GM11168 (cell line): ENCODE measurements at regions not wholly inside any gene's neighbourhood (a gene's known extent, or its start where the extent isn't known, plus 50 kb on each side); places are given as distances from the start of the nearest gene placed in this dataset.

Experiments
- in situ Hi-C: fragments of 300-500 bp; cut with MboI; formaldehyde crosslinking; loops from one replicate; pipeline ENCODE4 v1.12.0; 2022; ENCODE audit warnings: low sequenced_read_pairs; ENCODE audit not compliant: unreplicated experiment

DNA sequence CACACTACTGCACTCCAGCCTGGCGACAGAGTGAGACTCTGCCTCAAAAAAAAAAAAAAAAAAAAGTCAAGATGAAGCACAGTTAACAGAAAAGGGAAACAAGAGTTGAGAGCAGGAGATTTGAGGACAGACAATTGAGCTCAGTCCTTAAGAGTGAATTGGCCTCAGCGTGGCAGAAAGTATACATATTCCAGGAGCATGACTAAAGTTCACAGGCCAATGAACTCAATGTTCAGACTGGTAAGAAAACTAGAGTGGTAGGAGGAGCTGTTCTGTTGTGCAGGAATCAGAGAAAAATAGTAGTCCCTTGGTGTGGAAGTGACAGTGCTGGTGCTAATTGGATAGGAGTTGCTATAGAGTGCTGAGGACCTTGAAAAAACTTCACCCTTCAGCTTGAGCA is 60.0 kb downstream of the NRN1 start:
- in situ Hi-C loops: no loop called here

- in situ Hi-C loops: no loop called here
Measured at GRCh38 chr6:5946181-5946580, 60.5 kb downstream of the NRN1 start.

GRCh38 chr6:5943591-5943990 is 63.1 kb downstream of the NRN1 start:
- in situ Hi-C loops: no loop called here

GRCh38 chr6:5942591-5942990 is 64.1 kb downstream of the NRN1 start:
- in situ Hi-C loops: no loop called here

- in situ Hi-C loops: no loop called here
Measured at GRCh38 chr6:5941188-5941587, 65.5 kb downstream of the NRN1 start.

DNA sequence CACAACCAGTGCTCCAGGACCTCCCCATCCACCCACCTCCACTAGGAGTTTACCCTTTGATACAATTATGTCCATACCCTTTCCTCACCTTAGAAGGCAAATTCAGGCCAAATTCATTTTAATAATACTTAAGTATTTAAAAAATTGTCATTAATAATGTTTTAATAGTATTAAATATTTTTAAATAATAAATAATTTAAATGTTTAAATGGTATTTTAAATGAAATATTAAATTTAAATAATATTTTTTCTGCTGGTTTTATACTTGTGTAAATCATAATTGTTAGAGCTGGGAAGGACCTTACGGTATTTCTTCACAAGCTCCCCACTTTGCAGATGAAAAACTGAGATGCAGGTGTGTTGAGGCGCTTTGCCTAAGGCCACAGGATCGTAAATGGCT is 67.8 kb downstream of the NRN1 start:
- in situ Hi-C loops: no loop called here

DNA sequence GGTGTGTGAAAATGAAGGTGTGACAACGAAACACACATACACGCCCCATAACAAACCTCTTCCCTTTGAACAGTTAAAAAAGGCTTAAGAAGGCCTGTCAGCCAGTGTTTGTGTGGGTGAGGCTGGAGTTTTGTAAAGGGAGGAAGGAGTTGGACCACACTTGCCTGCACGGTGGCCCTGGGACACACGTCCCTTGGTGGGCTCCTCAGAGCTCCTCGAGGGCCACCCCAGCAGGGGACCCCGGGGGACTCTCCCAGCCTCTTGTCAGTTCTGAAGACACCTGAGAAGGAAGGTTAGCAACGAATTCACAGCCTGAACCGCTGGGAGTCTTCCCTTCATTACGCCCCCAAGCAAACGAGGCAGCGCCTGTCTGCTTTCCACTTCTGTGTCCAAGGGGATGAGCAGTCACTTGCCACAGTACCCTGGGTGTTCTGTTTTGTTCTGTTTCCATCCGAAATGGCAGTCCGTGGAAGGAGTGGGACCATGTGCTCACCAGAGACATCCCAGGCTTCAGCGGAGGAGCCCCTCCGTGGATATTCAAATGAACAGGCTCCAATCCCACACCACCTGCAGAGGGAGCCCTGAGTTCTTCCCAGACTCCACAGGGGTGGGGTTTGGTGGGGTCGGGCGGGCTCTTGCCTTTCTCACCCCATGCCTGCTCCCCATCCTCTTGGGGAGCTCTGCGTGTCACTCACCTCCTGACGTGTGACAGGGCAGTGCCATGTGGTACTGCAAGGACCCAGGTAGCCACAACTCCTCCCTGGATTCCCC is 68.6 kb downstream of the NRN1 start:
- in situ Hi-C loops: no loop called here

DNA sequence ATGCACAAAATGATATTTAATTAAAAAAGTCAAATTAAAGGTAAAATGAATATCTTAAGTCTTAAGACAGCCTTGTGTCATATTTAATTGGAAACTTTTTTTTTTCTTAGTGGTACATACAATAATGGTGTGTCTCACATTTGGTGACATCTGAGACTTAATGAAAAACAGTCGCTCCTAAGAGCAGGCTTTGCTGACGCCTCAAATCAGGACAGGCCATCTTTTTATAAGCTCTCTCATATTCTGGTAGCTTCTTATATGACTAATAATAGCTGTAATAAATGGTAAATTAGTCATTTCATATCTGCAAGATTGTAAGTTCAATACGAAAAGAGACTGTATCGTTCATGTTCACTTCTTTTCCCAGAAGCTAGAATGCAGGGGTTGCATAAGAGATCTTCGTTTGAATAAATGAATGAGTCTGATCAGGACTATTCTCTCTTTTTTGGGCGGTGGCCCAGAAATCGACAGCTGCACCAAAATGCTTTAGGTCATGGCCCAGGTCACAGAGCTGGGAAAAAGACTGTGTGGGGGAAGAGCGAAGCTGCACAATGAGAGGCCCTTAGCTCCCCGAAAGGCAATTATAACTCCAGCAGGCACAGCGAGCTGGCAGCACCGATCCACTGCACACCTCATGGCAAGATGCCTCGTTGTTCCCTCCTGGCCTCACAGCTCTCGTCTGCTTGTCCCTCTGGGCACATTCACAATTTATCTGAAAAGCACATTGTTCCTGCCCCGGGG is 69.4 kb downstream of the NRN1 start:
- in situ Hi-C loops: no loop called here

DNA sequence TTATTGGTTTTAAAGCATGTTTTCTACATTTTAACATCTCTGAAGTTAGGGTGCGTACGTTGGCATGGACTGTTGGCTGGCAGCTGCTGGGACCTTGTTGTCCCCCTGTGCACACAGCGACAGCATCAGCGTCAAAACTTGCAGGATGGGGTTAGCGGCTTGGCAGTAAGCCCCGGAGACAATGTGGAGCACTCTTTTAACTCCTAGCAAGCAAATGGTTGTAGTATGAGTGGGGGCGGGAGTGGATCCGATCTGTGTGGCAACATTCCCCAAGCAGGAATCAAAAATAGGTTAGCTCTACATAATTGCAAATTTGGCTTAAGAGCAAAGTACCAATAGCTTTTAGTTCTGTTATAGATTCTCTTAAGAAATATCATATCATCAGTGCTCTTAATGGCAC is 70.1 kb downstream of the NRN1 start:
- in situ Hi-C loops: no loop called here

- in situ Hi-C loops: no loop called here
Measured at GRCh38 chr6:5936140-5936539, 70.6 kb downstream of the NRN1 start.

GRCh38 chr6:5930968-5931367 is 75.8 kb downstream of the NRN1 start:
- in situ Hi-C loops: no loop called here

- in situ Hi-C loops: no loop called here
Measured at GRCh38 chr6:5930143-5930770, 76.5 kb downstream of the NRN1 start.

DNA sequence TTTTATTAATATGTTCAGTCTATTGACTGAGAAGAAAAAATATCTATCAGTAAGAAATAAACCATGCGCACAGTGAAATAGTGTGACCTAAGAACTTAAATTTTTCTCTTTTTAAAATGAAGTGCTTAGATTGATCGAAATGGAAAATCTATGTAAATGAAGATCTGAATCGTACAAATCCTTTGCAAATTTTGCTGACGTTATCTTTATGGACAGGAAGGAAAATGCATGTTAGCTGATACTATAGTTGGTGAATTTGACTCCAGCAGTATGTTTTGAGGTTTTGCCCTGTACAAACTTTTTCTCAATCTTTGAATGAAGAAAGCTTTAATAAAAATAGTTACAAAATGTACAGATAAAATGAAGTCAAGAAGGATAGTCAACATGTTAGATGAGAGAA is 82.9 kb downstream of the NRN1 start:
- in situ Hi-C loops: no loop called here

DNA sequence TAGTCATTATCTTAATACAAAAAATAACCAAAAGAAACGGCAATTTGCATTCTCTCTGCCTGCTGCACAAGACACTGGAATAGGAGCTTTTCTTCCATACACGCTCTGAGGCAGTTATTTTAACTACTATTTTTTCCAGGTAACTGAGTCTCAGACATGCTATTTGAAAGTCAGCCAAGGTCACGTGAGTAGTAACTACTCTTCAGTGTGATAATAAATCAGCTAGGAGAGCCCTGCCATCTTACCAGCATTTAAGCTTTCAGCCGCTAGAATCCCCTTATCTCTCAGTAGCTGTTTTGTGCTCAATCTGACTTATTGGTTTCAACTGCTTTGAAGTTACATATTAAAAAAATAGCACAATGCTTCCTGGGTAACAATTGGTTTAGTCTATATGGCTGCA is 84.5 kb downstream of the NRN1 start:
- in situ Hi-C loops: no loop called here

- in situ Hi-C loops: no loop called here
Measured at GRCh38 chr6:5909721-5910120, 97.0 kb downstream of the NRN1 start.

GRCh38 chr6:5906842-5907241 is 99.9 kb downstream of the NRN1 start:
- in situ Hi-C loops: no loop called here

- in situ Hi-C loops: no loop called here
Measured at GRCh38 chr6:5906340-5906670, 100.4 kb downstream of the NRN1 start.

DNA sequence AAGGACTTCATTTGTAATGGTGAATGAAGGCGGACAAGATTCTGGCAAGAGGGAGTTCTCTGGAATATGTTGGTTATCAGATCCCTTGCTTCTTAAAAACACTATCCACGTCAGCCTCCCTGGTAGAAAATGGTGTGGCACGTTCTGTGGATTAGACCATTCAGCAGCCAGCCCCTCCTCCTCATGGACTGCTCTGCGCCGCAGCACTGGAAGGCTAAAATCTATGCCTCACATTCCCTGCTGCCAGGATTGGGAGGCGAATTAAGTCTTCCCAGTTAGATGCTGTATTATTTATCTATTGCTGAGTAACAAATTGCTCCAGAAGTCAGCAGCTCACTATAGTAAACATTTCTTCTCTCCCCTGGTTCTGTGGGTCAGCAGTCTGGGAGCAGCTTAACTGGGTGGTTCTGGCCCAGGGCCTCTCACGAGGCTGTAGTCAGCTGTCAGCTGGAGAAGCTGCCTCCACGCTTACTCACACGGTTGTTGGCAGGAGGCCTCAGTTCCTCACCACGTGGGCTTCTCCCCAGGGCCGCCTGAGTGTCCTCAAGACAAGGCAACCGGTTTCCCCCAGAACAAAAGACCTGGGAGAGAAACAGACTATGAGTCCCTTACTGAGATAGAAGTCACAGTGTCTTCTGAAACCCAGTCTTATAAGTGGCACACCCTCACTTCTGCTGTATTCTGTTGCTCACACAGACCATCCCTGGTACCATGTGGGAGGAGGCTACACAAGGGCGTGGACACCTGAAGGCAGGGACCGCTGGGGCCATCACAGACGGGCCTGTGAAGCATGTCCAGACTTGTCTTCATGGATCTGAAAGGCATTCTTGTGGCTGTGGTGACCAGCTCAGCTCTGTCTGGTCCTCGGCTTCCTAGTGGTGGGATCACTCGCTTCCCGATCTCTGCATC is 101.0 kb downstream of the NRN1 start:
- in situ Hi-C loops: no loop called here

DNA sequence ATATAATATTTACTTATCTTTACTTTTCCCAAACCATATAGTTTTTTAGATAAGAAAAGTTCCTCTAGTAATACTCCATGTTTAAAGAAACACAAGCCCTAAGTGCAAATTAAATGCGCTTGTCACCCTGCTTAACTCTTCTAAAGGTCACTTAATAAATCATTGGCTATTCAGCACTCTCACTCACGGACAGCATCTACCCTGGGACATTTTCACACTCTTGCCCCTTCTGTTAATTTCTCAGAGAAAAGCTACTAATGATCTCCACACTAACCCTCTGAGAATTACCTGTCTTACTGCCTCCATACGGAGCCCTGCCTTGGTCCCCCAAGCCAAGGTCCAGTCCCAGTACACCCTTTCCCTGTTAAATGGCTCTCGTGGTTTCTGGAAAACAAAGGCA is 102.2 kb downstream of the NRN1 start:
- in situ Hi-C loops: no loop called here

- in situ Hi-C loops: no loop called here
Measured at GRCh38 chr6:5899216-5900045, 107.3 kb downstream of the NRN1 start.
